Vagina (tissue), 2 donors: ENCODE measurements at regions not wholly inside any gene's neighbourhood (a gene's known extent, or its start where the extent isn't known, plus 50 kb on each side); places are given as distances from the start of the nearest gene placed in this dataset.

Source experiments
- DNase-seq, 2 donors: peaks; one replicate each; pipeline ENCODE4 v3.0.0-alpha.2; 2017; ENCODE audit errors: extremely low spot score in 2 of 2
- H3K27ac ChIP-seq: fragments of 200-600 bp; sonication (generic); one replicate; pipeline ENCODE4 v1.5.1; 2019
- H3K27me3 ChIP-seq: fragments of 200-600 bp; sonication (generic); one replicate; pipeline ENCODE4 v1.5.1; 2019
- H3K36me3 ChIP-seq, 2 donors: fragments of 200-600 bp; sonication (generic); one replicate each; pipeline ENCODE4 v1.5.1; 2017 to 2019
- H3K4me1 ChIP-seq: fragments of 200-600 bp; sonication (generic); one replicate; pipeline ENCODE4 v1.5.1; 2019
- H3K4me3 ChIP-seq, 2 donors: fragments of 200-600 bp; sonication (generic); 1 replicate in 1 of 2; 2 replicates in 1 of 2; pipeline ENCODE4 v1.5.1; 2016 to 2019
- H3K9me3 ChIP-seq: fragments of 200-600 bp; sonication (generic); one replicate; pipeline ENCODE4 v1.5.1; 2019
- CTCF ChIP-seq, 3 experiments: fragments of 450-650 bp in 2 of 3; fragments of 200-600 bp in 1 of 3; sonication (generic) in 1 of 3; IDR thresholded peaks; one replicate each; pipeline ENCODE4 v1.5.1; 2017 to 2019; ENCODE audit warnings: antibody characterized with exemption in 3 of 3, mild to moderate bottlenecking in 2 of 3, moderate library complexity in 2 of 3
- POLR2A ChIP-seq, 2 donors: fragments of 450-650 bp; IDR thresholded peaks; one replicate each; pipeline ENCODE4 v1.6.1; 2017; ENCODE audit warnings: antibody characterized with exemption in 2 of 2, mild to moderate bottlenecking in 2 of 2, moderate library complexity in 2 of 2
- POLR2AphosphoS5 ChIP-seq, 2 donors: sonication (generic); formaldehyde crosslinking; IDR thresholded peaks; one replicate each; pipeline ENCODE4 v1.9.0; 2017; ENCODE audit warnings: antibody characterized with exemption in 2 of 2, mild to moderate bottlenecking in 2 of 2, low read depth in 1 of 2; ENCODE audit not compliant: insufficient read depth in 1 of 2
- intact Hi-C: fragments of 100-400 bp; cut with DNase I; formaldehyde crosslinking; loops from one replicate; pipeline ENCODE4 v1.15.1; 2023

GRCh38 chr1:82195245-82195644, 394.5 kb downstream of the ADGRL2 start:
- TF ChIP-seq CTCF (IDR thresholded peaks at IDR 0.05), result no peak
- no peak for TF ChIP-seq POLR2AphosphoS5 (IDR thresholded peaks at IDR 0.05; ENCODE audit: insufficient read depth in 1 of 2, low read depth in 1 of 2)
- no peak for TF ChIP-seq POLR2A (IDR thresholded peaks at IDR 0.05)
- intact Hi-C loops, result no loop called here

GRCh38 chr1:82185084-82185483, 384.4 kb downstream of the ADGRL2 start:
- Histone ChIP-seq H3K4me3 (no peak overlapping the region), H3K27me3 (no peaks in the 10 kb centered on the region), H3K9me3 (no peaks in the 10 kb centered on the region), H3K27ac (no peak overlapping the region), H3K4me1 (peaks cover 8% of the 10 kb centered on the region), H3K36me3 (no peaks in the 10 kb centered on the region)
- DNase-seq, result no peak
- intact Hi-C loops, result no loop called here
- TF ChIP-seq POLR2AphosphoS5 (IDR thresholded peaks at IDR 0.05; ENCODE audit: insufficient read depth in 1 of 2, low read depth in 1 of 2) (no peak), CTCF (IDR thresholded peaks at IDR 0.05) (no peak), POLR2A (IDR thresholded peaks at IDR 0.05) (no peak)

More at GRCh38 chr1:82195245-82195644, 394.5 kb downstream of the ADGRL2 start:
- no peak for DNase-seq
- Histone ChIP-seq H3K27me3 (no peaks in the 10 kb centered on the region), H3K4me1 (no peaks in the 10 kb centered on the region), H3K9me3 (no peaks in the 10 kb centered on the region), H3K27ac (no peak overlapping the region), H3K36me3 (no peaks in the 10 kb centered on the region), H3K4me3 (no peak overlapping the region)

GRCh38 chr1:82181846-82182245, 381.1 kb downstream of the ADGRL2 start:
- no peak overlapping the region for H3K4me3 ChIP-seq
- H3K9me3 ChIP-seq, result no peaks in the 10 kb centered on the region
- no peaks in the 10 kb centered on the region for H3K36me3 ChIP-seq
- H3K27me3 ChIP-seq, result no peaks in the 10 kb centered on the region
- intact Hi-C loops, result no loop called here
- H3K27ac ChIP-seq, result no peak overlapping the region
- DNase-seq, result no peak
- TF ChIP-seq CTCF (IDR thresholded peaks at IDR 0.05), result no peak
- no peak for TF ChIP-seq POLR2AphosphoS5 (IDR thresholded peaks at IDR 0.05; ENCODE audit: insufficient read depth in 1 of 2, low read depth in 1 of 2)
- no peak for TF ChIP-seq POLR2A (IDR thresholded peaks at IDR 0.05)
- H3K4me1 ChIP-seq, result peaks cover 8% of the 10 kb centered on the region

GRCh38 chr1:82179131-82179530, 378.4 kb downstream of the ADGRL2 start:
- TF ChIP-seq POLR2A (IDR thresholded peaks at IDR 0.05) (no peak), POLR2AphosphoS5 (IDR thresholded peaks at IDR 0.05; ENCODE audit: insufficient read depth in 1 of 2, low read depth in 1 of 2) (no peak), CTCF (IDR thresholded peaks at IDR 0.05) (no peak)
- H3K27me3 ChIP-seq, result no peaks in the 10 kb centered on the region
- H3K36me3 ChIP-seq, result no peaks in the 10 kb centered on the region
- intact Hi-C loops, result no loop called here
- no peak overlapping the region for H3K4me3 ChIP-seq
- no peaks in the 10 kb centered on the region for H3K4me1 ChIP-seq
- DNase-seq, result no peak
- H3K9me3 ChIP-seq, result no peaks in the 10 kb centered on the region
- no peak overlapping the region for H3K27ac ChIP-seq

- H3K27ac ChIP-seq, result no peak overlapping the region
- no peak overlapping the region for H3K4me3 ChIP-seq
- H3K9me3 ChIP-seq, result no peaks in the 10 kb centered on the region
- no peak for TF ChIP-seq POLR2AphosphoS5 (IDR thresholded peaks at IDR 0.05; ENCODE audit: insufficient read depth in 1 of 2, low read depth in 1 of 2)
- no peak for TF ChIP-seq CTCF (IDR thresholded peaks at IDR 0.05)
- TF ChIP-seq POLR2A (IDR thresholded peaks at IDR 0.05), result no peak
- no peaks in the 10 kb centered on the region for H3K27me3 ChIP-seq
- DNase-seq, result no peak
- intact Hi-C loops, result no loop called here
- no peaks in the 10 kb centered on the region for H3K36me3 ChIP-seq
- H3K4me1 ChIP-seq, result no peaks in the 10 kb centered on the region
Measured at GRCh38 chr1:82177192-82177591, 376.5 kb downstream of the ADGRL2 start.
